Ovary (tissue), 3 donors: ENCODE measurements at regions not wholly inside any gene's neighbourhood (a gene's known extent, or its start where the extent isn't known, plus 50 kb on each side); places are given as distances from the start of the nearest gene placed in this dataset.

Experiments used
- CTCF ChIP-seq, 3 donors: fragments of 450-650 bp in 2 of 3; fragments of 200-600 bp in 1 of 3; IDR thresholded peaks; one replicate each; pipeline versions ENCODE4 v1.5.1 to v1.8.0; 2016 to 2022; ENCODE audit warnings: antibody characterized with exemption in 3 of 3, mild to moderate bottlenecking in 1 of 3
- POLR2A ChIP-seq: fragments of 450-650 bp; IDR thresholded peaks from one replicate; pipeline ENCODE4 v1.6.1; 2017; ENCODE audit warnings: antibody characterized with exemption, mild to moderate bottlenecking, moderate library complexity
- donor health status: DM: no; HTN: no; CAD: no.

GRCh38 chr6:140908505-140908904 is 1224.2 kb upstream of the GJE1 start:
- TF ChIP-seq POLR2A (no peak), CTCF (IDR thresholded peaks at IDR 0.05) (no peak)
